HG03439 (cell line): ENCODE measurements at regions not wholly inside any gene's neighbourhood (a gene's known extent, or its start where the extent isn't known, plus 50 kb on each side); places are given as distances from the start of the nearest gene placed in this dataset.

ENCODE experiments used
- ATAC-seq: cut with Tn5 transposase; IDR thresholded peaks from one replicate; pipeline ENCODE4 v1.9.1; 2021; ENCODE audit warnings: mild to moderate bottlenecking, moderate library complexity; ENCODE audit not compliant: unreplicated experiment

- ATAC-seq = no peak
Measured at GRCh38 chr6:163984124-163984936, 569.8 kb downstream of the QKI start.

GRCh38 chr6:163983679-163984078, 569.2 kb downstream of the QKI start:
- no peak for ATAC-seq

- ATAC-seq = no peak
Measured at GRCh38 chr6:163974322-163974721, 559.8 kb downstream of the QKI start.

GRCh38 chr6:163971841-163972838, 557.6 kb downstream of the QKI start:
- no peak for ATAC-seq

GRCh38 chr6:163970846-163971564, 556.5 kb downstream of the QKI start:
- no peak for ATAC-seq

GRCh38 chr6:163965426-163966348, 551.2 kb downstream of the QKI start:
- no peak for ATAC-seq

GRCh38 chr6:163964789-163965188, 550.3 kb downstream of the QKI start:
- ATAC-seq = no peak

- no peak for ATAC-seq
Measured at GRCh38 chr6:163963205-163964120, 548.9 kb downstream of the QKI start.

GRCh38 chr6:163962627-163963117, 548.2 kb downstream of the QKI start:
- ATAC-seq = no peak

- no peak for ATAC-seq
Measured at GRCh38 chr6:163960128-163960527, 545.6 kb downstream of the QKI start.

- no peak for ATAC-seq
Measured at GRCh38 chr6:163958646-163959045, 544.1 kb downstream of the QKI start.

GRCh38 chr6:163956571-163957407, 542.3 kb downstream of the QKI start:
- peak; percentile 93 for ATAC-seq

- no peak for ATAC-seq
Measured at GRCh38 chr6:163955756-163956155, 541.2 kb downstream of the QKI start.

- no peak for ATAC-seq
Measured at GRCh38 chr6:163955096-163955495, 540.6 kb downstream of the QKI start.

- ATAC-seq = no peak
Measured at GRCh38 chr6:163954088-163954775, 539.7 kb downstream of the QKI start.

- ATAC-seq = no peak
Measured at GRCh38 chr6:163952005-163952404, 537.5 kb downstream of the QKI start.

- no peak for ATAC-seq
Measured at GRCh38 chr6:163951326-163951725, 536.8 kb downstream of the QKI start.
